ENCODE measurements at regions not wholly inside any gene's neighbourhood (a gene's known extent, or its start where the extent isn't known, plus 50 kb on each side); places are given as distances from the start of the nearest gene placed in this dataset.

- Histone ChIP-seq H3K9me3 (ENCODE audit: low read length) (no peaks in the 10 kb centered on the region), H2AFZ (ENCODE audit: low read depth, low read length) (no peak overlapping the region), H3K4me2 (ENCODE audit: low read length) (no peak overlapping the region), H3F3A (ENCODE audit: insufficient read depth, low read length, poor library complexity, severe bottlenecking) (no peaks in the 10 kb centered on the region), H3K36me3 (ENCODE audit: insufficient read depth, low read length) (no peaks in the 10 kb centered on the region), H3K27ac (ENCODE audit: low read length) (no peak overlapping the region), H4K20me1 (ENCODE audit: insufficient read depth) (no peaks in the 10 kb centered on the region), H3K9ac (ENCODE audit: low read length) (no peak overlapping the region), H3K27me3 (ENCODE audit: insufficient read depth, low read depth, low read length) (no peaks in the 10 kb centered on the region), H3K9me2 (ENCODE audit: insufficient read depth, low read length) (no peaks in the 10 kb centered on the region), H3K4me3 (ENCODE audit: low read length) (no peak overlapping the region), H3K79me2 (replicated peaks; ENCODE audit: insufficient read depth, low read length) (no peaks in the 10 kb centered on the region)
- TF ChIP-seq POLR2AphosphoS5 (IDR thresholded peaks at IDR 0.05) (no peak), SMC3 (conservative IDR thresholded peaks at IDR 0.05; ENCODE audit: poor library complexity) (no peak), CTCF (IDR thresholded peaks at IDR 0.05; ENCODE audit: poor library complexity, severe bottlenecking) (no peak), EZH2 (IDR thresholded peaks at IDR 0.05; ENCODE audit: borderline replicate concordance, insufficient read depth, low read length, poor library complexity, severe bottlenecking) (no peak), RAD21 (conservative IDR thresholded peaks at IDR 0.05) (no peak), REST (IDR thresholded peaks at IDR 0.05; ENCODE audit: borderline replicate concordance) (no peak), MXI1 (conservative IDR thresholded peaks at IDR 0.05; ENCODE audit: poor library complexity, severe bottlenecking) (no peak), TAF1 (IDR thresholded peaks at IDR 0.05; ENCODE audit: low read depth) (no peak), EP300 (conservative IDR thresholded peaks at IDR 0.05; ENCODE audit: poor library complexity, severe bottlenecking) (no peak)
Observed at GRCh38 chrX:80237072-80237471, 183.2 kb upstream of the TENT5D start.

GRCh38 chrX:80246271-80246670 is 174.0 kb upstream of the TENT5D start:
- Histone ChIP-seq H4K20me1 (ENCODE audit: insufficient read depth) (no peaks in the 10 kb centered on the region), H3K9me2 (ENCODE audit: insufficient read depth, low read length) (no peaks in the 10 kb centered on the region), H3K9ac (ENCODE audit: low read length) (no peak overlapping the region), H3K27me3 (ENCODE audit: insufficient read depth, low read depth, low read length) (no peaks in the 10 kb centered on the region), H3F3A (ENCODE audit: insufficient read depth, low read length, poor library complexity, severe bottlenecking) (no peaks in the 10 kb centered on the region), H3K79me2 (replicated peaks; ENCODE audit: insufficient read depth, low read length) (no peaks in the 10 kb centered on the region), H3K27ac (ENCODE audit: low read length) (no peak overlapping the region), H3K4me3 (ENCODE audit: low read length) (no peak overlapping the region), H2AFZ (ENCODE audit: low read depth, low read length) (no peak overlapping the region), H3K4me2 (ENCODE audit: low read length) (no peak overlapping the region), H3K36me3 (ENCODE audit: insufficient read depth, low read length) (no peaks in the 10 kb centered on the region), H3K9me3 (ENCODE audit: low read length) (no peaks in the 10 kb centered on the region)
- TF ChIP-seq EZH2 (IDR thresholded peaks at IDR 0.05; ENCODE audit: borderline replicate concordance, insufficient read depth, low read length, poor library complexity, severe bottlenecking) (no peak), EP300 (conservative IDR thresholded peaks at IDR 0.05; ENCODE audit: poor library complexity, severe bottlenecking) (no peak), MXI1 (conservative IDR thresholded peaks at IDR 0.05; ENCODE audit: poor library complexity, severe bottlenecking) (no peak), RAD21 (conservative IDR thresholded peaks at IDR 0.05) (peak; percentile 48), CTCF (IDR thresholded peaks at IDR 0.05; ENCODE audit: poor library complexity, severe bottlenecking) (peak; percentile 40), REST (IDR thresholded peaks at IDR 0.05; ENCODE audit: borderline replicate concordance) (no peak), SMC3 (conservative IDR thresholded peaks at IDR 0.05; ENCODE audit: poor library complexity) (peak; percentile 42), POLR2AphosphoS5 (IDR thresholded peaks at IDR 0.05) (no peak), TAF1 (IDR thresholded peaks at IDR 0.05; ENCODE audit: low read depth) (no peak)
